Epithelial cell of esophagus (primary cell): ENCODE measurements at regions not wholly inside any gene's neighbourhood (a gene's known extent, or its start where the extent isn't known, plus 50 kb on each side); places are given as distances from the start of the nearest gene placed in this dataset.
A peak's percentile ranks its signal among the peaks of the same experiment; 100 is the strongest.

Experiments used
- DNase-seq: peaks from one replicate; pipeline ENCODE4 v3.0.0; 2010; ENCODE audit warnings: low read depth
- H3K4me3 ChIP-seq: 2 replicates; pipeline ENCODE4 v1.5.1; 2011; ENCODE audit warnings: mild to moderate bottlenecking, low read length, control low read depth
- TF ChIP-seq, protein P1 (sequence below): IDR thresholded peaks from 2 replicates; pipeline ENCODE4 v1.5.1; 2011; ENCODE audit warnings: low read depth, mild to moderate bottlenecking, low read length, control low read depth, inconsistent platforms; ENCODE audit not compliant: insufficient read depth; ENCODE audit errors: missing control alignments

DNA sequence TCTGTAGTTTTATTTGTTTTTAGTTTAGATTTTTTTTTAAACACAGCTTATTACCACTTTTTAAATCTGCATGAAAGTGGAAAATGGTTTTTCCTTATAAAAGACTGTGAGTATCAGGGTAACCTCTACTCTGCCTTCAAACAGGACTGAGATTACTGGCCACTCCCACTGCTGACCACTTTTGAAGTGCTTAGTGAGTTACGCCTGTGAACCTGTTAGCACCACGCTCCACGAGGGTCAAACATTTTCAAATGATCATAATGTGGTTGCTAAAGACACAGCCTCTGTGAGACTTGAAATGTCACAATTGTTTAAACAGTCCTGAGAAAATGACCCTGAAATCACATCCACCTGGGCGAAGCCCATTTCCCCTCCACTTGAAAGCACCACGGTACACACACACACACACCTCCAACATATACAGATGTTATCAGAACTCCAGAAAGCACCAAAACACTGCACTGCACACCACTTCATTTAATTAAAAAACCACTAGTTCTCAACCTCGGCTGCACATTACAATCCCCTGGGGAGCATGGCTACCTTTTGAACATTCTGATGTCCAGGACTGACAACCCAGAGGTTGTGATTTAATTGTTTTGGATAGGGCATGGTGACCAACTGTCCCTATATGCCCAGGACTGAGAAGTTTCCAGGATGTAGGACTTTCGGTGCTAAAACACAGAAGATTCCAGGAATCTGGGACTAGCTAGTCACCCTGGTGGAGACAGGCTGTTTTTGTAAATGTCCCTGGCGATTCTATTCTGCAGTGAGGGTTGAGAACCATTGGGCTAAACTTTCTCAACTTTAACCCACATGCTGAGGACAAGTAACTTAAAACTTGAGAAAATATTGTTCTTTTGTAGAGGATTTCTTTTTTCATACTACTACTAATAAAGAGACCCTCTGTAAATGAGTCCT is 176.4 kb upstream of the MYLIP start:
- no peak overlapping the region for H3K4me3 ChIP-seq
- no peak for DNase-seq
- TF ChIP-seq, protein P1, sequence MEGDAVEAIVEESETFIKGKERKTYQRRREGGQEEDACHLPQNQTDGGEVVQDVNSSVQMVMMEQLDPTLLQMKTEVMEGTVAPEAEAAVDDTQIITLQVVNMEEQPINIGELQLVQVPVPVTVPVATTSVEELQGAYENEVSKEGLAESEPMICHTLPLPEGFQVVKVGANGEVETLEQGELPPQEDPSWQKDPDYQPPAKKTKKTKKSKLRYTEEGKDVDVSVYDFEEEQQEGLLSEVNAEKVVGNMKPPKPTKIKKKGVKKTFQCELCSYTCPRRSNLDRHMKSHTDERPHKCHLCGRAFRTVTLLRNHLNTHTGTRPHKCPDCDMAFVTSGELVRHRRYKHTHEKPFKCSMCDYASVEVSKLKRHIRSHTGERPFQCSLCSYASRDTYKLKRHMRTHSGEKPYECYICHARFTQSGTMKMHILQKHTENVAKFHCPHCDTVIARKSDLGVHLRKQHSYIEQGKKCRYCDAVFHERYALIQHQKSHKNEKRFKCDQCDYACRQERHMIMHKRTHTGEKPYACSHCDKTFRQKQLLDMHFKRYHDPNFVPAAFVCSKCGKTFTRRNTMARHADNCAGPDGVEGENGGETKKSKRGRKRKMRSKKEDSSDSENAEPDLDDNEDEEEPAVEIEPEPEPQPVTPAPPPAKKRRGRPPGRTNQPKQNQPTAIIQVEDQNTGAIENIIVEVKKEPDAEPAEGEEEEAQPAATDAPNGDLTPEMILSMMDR, result no peak

DNA sequence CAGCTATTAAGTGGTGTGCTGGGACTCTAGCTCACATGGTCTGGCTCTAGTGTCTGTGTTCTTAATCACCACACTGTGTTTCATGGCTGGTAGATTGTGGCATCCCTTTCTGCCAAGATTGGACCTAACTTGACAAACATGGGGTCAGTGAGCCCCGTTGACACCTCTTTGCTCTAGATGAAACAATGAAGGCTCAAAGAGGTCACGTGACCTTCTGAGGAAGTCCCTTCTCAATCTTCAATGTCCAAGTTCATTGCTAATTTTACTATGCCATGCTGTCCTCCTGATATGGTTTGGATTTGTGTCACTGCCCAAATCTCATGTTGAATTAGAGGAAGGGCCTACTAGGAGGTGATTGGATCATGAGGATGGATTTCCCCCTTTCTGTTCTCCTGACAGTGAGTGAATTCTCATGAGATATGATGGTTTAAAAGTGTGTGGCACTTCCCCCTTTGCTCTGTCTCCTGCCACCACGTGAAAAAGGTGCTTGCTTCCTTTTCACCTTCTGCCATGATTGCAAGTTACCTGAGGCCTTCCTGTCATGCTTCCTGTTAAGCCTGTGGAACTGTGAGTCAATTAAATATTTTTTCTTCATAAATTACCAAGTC is 177.8 kb upstream of the MYLIP start:
- H3K4me3 ChIP-seq, result no peak overlapping the region
- TF ChIP-seq, protein P1, result no peak
- DNase-seq, result no peak

DNA sequence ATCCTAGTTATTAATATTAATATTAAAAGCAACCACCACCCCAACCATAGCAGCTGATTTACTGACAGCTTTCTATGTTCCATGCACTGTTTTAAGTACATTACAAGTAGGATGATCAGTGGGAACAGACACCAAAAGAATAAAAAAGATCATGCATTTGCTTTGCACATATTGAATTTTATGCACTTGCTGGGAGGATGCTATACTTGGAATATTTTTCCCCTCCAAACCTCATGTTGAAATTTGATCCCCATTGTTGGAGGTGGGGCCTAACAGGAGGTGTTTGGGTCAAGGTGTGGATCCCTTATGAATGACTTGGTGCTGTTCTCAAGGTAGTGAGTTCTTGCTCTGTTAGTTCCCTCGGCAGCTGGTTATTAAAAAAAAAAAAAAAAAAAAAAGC is 178.9 kb upstream of the MYLIP start:
- H3K4me3 ChIP-seq, result no peak overlapping the region
- TF ChIP-seq, protein P1, result no peak
- DNase-seq, result no peak

DNA sequence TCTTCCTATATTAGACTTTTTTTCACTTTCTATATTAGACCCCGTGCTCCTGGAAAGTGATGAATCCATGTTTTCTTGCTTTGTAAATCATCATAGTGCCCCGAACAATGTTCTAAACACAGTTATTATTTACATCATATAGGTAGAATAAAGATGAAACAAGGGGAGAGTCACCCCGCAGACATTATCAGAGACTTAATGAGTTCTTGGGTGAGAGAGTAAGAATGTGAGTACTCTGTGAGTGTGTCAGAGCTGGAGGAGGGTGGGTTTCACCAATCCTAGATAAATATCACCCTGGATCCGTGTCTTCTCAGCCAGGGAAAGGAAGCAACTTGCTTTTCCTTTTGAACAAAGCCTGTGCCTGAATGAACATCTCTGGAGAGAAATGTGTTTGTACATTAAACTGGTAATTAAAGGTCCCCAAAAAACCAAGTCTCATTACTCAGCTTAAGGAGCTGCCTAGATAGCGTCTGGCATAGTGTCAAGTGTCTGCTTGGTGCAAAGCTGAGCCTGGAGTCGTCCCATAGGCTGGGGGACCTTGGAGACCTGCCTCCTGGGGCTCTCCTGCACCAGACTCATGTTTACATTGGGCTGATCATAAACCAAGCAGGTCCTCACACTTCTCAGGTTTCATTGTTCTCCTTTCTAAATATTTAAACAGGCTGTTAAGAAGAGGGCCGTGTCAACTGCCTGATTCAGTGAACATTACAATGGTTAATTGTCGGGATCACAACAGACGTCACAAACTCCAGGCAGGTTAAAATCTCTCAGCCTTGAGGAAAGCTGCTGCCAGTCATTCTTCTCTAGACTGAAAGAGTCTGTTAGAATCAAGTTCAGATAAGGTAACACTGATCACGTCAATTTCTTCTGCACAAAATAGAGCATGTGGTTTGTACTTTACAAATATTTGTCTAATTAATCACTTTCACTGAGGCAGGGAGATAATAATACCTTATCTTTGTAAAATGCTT is 179.7 kb upstream of the MYLIP start:
- TF ChIP-seq, protein P1, result no peak
- peak; percentile 58 for DNase-seq
- H3K4me3 ChIP-seq, result no peak overlapping the region

DNA sequence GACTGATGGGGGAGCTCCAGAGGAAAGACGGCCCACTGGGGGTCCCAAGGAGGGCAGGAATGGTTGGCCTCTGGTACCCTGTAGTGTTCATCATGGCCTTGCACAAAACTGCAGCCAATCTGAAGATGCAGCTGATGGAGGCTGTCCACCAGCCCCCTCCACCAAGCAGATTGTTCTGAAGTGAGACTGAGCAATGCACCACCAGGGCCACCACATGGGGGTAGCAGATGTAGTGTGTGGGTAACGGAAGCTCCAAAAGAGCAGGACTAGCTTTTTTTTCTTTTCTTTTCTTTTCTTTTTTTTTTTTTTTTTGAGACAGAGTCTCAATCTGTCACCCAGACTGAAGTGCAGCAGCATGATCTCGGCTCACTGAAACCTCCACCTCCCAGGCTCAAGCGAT is 181.0 kb upstream of the MYLIP start:
- TF ChIP-seq, protein P1, result no peak
- H3K4me3 ChIP-seq, result no peak overlapping the region
- no peak for DNase-seq

DNA sequence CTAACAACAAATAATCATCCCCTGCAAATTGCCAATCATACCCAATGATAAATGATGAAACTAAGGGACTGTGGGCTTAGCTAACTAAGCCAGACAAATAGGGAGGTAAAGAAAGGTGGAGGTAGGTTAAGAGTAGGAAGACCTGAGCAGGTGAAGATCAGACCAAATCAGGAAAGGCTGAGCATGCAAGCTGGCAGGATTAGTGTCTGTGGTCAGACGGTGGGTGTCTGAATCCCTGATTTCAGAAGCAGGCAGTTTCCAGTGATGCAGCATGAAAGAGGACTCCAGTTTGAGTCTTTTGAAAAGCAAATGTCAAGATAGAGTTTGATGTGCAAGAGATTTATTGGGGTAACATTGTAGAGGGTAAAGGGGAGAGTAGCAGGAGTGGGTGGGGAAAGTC is 181.4 kb upstream of the MYLIP start:
- no peak overlapping the region for H3K4me3 ChIP-seq
- DNase-seq, result no peak
- TF ChIP-seq, protein P1, result no peak
